PFSK-1 (cell line): ENCODE measurements at regions not wholly inside any gene's neighbourhood (a gene's known extent, or its start where the extent isn't known, plus 50 kb on each side); places are given as distances from the start of the nearest gene placed in this dataset.

Source experiments
- FOXP2 ChIP-seq: optimal IDR thresholded peaks from 2 replicates; pipeline ENCODE3; 2011; ENCODE audit warnings: borderline replicate concordance, control low read depth, inconsistent platforms; ENCODE audit not compliant: insufficient read depth; ENCODE audit errors: extremely low read length, extremely low read depth
- POLR2AphosphoS5 ChIP-seq: IDR thresholded peaks from 2 replicates; pipeline ENCODE4 v1.6.1; 2012; ENCODE audit warnings: low read depth, mild to moderate bottlenecking, control low read depth, low read length, moderate library complexity
- SIN3A ChIP-seq: IDR thresholded peaks from 2 replicates; pipeline ENCODE4 v1.6.1; 2012; ENCODE audit warnings: mild to moderate bottlenecking, low read length, moderate library complexity, borderline replicate concordance; ENCODE audit not compliant: insufficient read depth
- TAF1 ChIP-seq: IDR thresholded peaks from 2 replicates; pipeline ENCODE4 v1.6.1; 2012; ENCODE audit warnings: low read length, control low read depth, borderline replicate concordance; ENCODE audit not compliant: insufficient read depth
- TF ChIP-seq, protein P1 (sequence below), 2 experiments: IDR thresholded peaks; 2 replicates each; pipeline versions ENCODE4 v1.6.1 to v1.8.0; 2011 to 2012; ENCODE audit warnings: low read depth in 2 of 2, low read length in 2 of 2, control low read depth in 1 of 2, inconsistent platforms in 1 of 2, mild to moderate bottlenecking in 1 of 2, moderate library complexity in 1 of 2; ENCODE audit not compliant: insufficient read depth in 1 of 2

DNA sequence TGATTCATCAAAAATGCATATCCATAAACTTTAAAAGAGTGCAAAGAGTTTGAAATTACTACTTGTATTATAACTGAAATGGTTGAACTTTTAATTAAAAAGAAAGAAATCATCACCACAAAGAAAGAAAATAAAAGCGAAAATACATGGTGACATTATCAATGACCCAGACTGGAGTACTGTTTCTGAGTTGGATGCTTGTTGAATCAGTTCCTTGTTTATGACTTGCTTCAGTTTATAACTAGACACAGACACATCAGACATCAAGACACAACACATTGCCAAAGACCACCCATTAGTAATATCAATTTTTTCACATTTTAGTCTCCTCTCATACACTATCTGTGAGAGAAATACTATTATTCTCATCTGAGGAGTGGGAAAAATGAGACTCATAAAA, 293.0 kb downstream of the MRPL39 start:
- TF ChIP-seq SIN3A (no peak), TAF1 (no peak), POLR2AphosphoS5 (no peak), FOXP2 (no peak)
- TF ChIP-seq, protein P1, sequence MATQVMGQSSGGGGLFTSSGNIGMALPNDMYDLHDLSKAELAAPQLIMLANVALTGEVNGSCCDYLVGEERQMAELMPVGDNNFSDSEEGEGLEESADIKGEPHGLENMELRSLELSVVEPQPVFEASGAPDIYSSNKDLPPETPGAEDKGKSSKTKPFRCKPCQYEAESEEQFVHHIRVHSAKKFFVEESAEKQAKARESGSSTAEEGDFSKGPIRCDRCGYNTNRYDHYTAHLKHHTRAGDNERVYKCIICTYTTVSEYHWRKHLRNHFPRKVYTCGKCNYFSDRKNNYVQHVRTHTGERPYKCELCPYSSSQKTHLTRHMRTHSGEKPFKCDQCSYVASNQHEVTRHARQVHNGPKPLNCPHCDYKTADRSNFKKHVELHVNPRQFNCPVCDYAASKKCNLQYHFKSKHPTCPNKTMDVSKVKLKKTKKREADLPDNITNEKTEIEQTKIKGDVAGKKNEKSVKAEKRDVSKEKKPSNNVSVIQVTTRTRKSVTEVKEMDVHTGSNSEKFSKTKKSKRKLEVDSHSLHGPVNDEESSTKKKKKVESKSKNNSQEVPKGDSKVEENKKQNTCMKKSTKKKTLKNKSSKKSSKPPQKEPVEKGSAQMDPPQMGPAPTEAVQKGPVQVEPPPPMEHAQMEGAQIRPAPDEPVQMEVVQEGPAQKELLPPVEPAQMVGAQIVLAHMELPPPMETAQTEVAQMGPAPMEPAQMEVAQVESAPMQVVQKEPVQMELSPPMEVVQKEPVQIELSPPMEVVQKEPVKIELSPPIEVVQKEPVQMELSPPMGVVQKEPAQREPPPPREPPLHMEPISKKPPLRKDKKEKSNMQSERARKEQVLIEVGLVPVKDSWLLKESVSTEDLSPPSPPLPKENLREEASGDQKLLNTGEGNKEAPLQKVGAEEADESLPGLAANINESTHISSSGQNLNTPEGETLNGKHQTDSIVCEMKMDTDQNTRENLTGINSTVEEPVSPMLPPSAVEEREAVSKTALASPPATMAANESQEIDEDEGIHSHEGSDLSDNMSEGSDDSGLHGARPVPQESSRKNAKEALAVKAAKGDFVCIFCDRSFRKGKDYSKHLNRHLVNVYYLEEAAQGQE (IDR thresholded peaks at IDR 0.05; ENCODE audit: insufficient read depth in 1 of 2, low read depth in 2 of 2, low read length in 2 of 2): no peak
